Left ventricle myocardium inferior (tissue), 1 donor: ENCODE measurements at regions not wholly inside any gene's neighbourhood (a gene's known extent, or its start where the extent isn't known, plus 50 kb on each side); places are given as distances from the start of the nearest gene placed in this dataset.
"Not testable (repeated sequence)": the region's sequence is repeated elsewhere in the genome, so short reads cannot be mapped to it uniquely, and the experiment has no call there.

Source experiments
- DNase-seq: peaks from one replicate; pipeline ENCODE4 v3.0.0-alpha.2; 2020
- H3K27ac ChIP-seq: fragments of 200-600 bp; replicated peaks from 2 replicates; pipeline ENCODE4 v1.8.0; 2021
- H3K27me3 ChIP-seq: fragments of 200-600 bp; 2 replicates; pipeline ENCODE4 v1.8.0; 2021; ENCODE audit warnings: low read depth
- H3K36me3 ChIP-seq: fragments of 200-600 bp; 2 replicates; pipeline ENCODE4 v1.8.0; 2021
- H3K4me1 ChIP-seq: fragments of 200-600 bp; 2 replicates; pipeline ENCODE4 v1.8.0; 2021
- H3K4me3 ChIP-seq: fragments of 200-600 bp; 2 replicates; pipeline ENCODE4 v1.8.0; 2021; ENCODE audit warnings: mild to moderate bottlenecking, moderate library complexity
- H3K9me3 ChIP-seq: fragments of 200-600 bp; replicated peaks from 2 replicates; pipeline ENCODE4 v1.8.0; 2021
- intact Hi-C: fragments of 100-400 bp; cut with micrococcal nuclease; formaldehyde crosslinking; loops from one replicate; pipeline ENCODE4 v1.11.0; 2022
- donor health status: DM: no; HTN: yes; CAD: no; lungs with severe emphysema.

DNA sequence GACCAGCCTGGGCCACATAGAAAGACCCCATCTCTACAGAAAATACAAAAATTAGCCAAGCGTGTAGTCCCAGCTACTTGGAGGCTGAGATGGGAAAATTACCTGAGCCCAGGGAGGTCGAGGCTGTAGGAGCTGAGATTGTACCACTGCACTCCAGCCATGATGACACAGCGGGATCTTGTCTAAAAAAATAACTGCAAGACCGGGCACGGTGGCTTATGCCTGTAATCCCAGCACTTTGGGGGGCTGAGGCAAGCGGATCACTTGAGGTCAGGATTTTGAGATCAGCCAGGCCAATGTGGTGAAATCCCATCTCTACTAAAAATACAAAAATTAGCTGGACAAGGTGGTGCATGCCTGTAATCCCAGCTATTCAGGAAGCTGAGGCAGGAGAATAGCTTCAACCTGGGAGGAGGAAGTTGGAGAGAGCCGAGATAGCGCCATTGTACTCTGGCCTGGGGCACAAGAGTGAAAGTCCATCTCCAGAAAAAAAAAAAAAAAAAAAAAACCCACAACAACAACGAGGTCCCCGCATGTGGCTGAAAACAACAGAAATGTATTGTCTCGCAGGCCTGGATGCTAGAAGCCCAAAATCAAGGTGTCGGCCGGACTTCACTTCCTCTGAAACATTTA is 50.7 kb upstream of the DEFB108B start:
- H3K4me1 ChIP-seq, H3K4me3 ChIP-seq, H3K36me3 ChIP-seq, DNase-seq, H3K27ac ChIP-seq, H3K9me3 ChIP-seq, intact Hi-C loops: not testable (repeated sequence)
- H3K27me3 ChIP-seq = peaks cover 25% of the 10 kb centered on the region

DNA sequence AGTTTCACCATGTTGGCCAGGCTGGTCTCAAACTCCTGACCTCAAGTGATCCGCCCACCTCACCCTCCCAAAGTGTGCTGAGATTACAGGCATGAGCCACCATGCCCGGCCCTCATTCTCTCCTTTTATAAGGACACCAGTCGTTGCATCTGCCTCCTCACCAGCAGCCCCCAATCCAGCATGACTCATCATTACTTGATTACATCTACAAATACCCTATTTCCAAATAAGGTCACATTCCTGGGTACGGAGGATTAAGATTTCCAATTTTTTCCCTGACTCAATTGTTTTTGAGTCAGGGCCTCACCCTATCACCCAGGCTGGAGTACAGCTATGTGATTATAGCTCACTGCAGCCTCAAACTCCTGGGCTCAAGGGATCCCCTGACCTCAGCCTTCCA is 49.8 kb upstream of the DEFB108B start:
- H3K27ac ChIP-seq, H3K9me3 ChIP-seq, intact Hi-C loops, DNase-seq, H3K4me3 ChIP-seq, H3K36me3 ChIP-seq: not testable (repeated sequence)
- peaks cover 25% of the 10 kb centered on the region for H3K27me3 ChIP-seq
- peaks cover 13% of the 10 kb centered on the region for H3K4me1 ChIP-seq
